RKO (cell line): ENCODE measurements at regions not wholly inside any gene's neighbourhood (a gene's known extent, or its start where the extent isn't known, plus 50 kb on each side); places are given as distances from the start of the nearest gene placed in this dataset.

Experiments
- DNase-seq: peaks from one replicate; pipeline ENCODE4 v3.0.0-alpha.2; 2016; ENCODE audit warnings: low spot score

- DNase-seq: no peak
These were observed 110.7 kb upstream of the CTSC start for GRCh38 chr11:88448131-88448670.

- DNase-seq: no peak
These were observed 109.7 kb upstream of the CTSC start for GRCh38 chr11:88447281-88447680.

DNA sequence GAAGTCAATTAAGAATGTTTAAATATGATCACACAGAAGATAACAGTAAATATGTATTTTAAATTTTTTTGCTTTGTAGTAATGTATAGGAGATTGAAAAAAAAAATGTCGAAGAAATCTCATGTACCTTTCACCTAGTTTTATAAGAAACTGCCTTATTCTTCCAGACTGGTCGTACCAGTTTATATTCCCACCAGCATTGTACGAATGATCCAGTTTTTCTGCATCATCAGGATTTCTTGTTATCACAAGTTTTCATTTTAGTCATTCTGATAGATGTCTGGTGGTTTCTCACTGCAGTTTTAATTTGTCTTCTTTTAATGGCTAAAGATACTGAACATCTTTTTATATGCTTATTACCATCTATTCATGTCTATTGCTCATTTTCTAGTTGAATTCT lies 101.8 kb upstream of the CTSC start:
- DNase-seq: no peak

DNA sequence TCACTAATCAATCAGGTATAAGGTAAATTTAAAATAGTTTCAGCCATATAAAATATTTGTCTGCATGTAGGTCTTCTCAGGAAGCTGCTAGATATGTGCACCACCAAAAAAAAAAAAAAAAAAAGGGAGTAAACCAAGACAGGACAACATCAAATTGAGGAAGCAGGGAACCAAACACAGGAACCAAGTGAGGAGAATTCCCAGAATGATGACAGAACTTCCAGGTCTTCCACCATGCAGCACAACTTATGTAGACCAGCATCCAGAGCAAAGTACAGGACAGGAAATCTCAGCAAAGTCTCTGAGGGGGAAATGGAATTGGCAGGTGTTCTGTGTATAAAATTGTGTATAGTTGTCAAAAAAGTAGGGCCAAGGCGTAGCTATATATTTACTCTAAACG lies 101.2 kb upstream of the CTSC start:
- no peak for DNase-seq

GRCh38 chr11:88435415-88435814 lies 97.9 kb upstream of the CTSC start:
- no peak for DNase-seq

- DNase-seq: no peak
These were observed 96.9 kb upstream of the CTSC start for GRCh38 chr11:88434333-88434976.

- DNase-seq: no peak
These were observed 96.1 kb upstream of the CTSC start for GRCh38 chr11:88433536-88434230.

DNA sequence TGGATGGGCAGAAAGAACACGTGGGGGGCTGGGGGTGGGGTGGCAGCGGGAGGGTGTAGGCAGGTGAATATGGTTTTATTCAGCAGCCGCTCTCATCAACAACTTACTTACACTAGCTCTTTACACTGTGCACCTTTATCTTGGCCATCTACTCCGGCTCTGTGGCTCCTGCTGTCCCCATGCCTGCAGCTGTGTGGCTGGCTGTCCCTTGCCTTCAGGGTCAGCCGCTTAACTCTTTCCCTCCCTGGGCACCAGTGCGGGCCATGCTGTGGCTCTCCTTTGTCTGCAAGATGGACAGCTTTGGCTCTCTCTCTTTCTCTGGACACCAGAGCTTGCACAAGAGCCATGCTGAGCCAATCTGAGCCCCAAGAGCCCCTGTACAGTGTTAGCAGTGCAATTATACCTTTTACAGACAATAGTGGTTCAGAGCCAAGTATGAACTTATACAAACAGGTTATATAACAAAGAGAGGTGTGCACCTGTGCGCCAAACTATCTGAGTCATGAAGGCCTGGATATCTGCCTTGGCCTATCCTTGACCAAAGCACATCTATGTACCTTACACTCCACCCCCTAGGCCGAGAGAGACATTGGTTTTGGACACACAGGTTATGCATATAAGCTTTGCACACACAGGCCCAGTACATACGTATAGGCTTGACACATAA lies 94.3 kb upstream of the CTSC start:
- no peak for DNase-seq

DNA sequence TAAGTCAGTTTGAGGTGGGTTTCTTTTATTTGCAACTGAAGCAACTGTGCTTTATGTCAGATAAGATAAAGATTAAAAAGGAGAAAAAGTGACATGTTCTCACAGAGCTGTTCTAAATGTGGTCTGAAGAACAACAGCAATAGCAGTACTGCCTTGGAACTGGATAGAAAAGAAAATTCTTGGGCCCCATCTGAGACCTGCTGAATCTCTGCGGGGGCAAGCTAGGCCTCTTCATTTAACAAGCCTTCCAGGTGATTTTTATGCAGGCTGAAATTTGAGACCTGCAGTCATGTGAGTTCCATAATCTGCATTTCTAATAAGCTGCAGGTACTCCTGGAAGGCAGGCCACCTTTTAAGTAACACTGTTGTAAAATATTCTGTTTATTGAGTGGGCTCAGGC lies 91.4 kb upstream of the CTSC start:
- DNase-seq: no peak

- DNase-seq: no peak
These were observed 90.2 kb upstream of the CTSC start for GRCh38 chr11:88427719-88428118.

DNA sequence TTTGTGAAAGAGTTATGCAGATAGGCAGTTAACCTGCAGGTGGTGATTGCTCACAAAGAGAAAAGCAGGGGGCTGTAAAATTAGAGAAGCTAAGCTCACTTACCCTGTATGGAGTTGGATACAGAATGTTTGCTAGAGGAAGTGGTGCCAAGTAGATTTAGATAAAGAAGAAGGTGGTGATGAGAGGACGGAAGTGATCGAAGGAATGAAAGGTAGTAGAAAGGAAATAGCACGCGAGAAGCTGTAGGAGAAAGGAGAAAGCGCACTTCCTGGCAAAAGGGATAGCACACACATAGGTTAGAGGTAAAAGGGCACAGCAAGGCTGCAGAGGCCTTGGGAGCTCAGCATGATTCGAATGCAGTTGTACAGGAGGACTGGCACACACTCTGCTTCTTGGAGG lies 87.3 kb upstream of the CTSC start:
- no peak for DNase-seq

- DNase-seq: no peak
These were observed 84.0 kb upstream of the CTSC start for GRCh38 chr11:88421530-88421929.

GRCh38 chr11:88420165-88420791 lies 82.7 kb upstream of the CTSC start:
- no peak for DNase-seq

DNA sequence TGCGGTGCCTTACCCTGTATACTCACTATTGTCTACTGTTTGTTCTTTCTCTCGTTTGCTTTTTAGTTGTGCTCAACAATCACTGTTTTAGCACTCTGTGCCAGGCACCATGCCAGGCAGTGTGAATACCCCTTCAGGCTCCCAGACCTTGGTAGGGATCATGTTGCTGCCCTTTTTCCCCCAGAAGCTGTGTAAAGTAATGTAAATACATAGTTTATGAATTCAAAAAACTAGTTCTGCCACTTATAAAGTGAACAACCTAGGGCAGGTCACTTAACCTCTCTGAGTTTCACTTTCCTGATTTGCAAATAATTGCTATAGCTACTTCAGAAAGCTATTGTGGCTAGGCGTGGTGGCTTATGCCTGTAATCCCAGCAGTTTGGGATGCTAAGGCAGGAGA lies 81.0 kb upstream of the CTSC start:
- no peak for DNase-seq

GRCh38 chr11:88415495-88415894 lies 78.0 kb upstream of the CTSC start:
- DNase-seq: no peak

DNA sequence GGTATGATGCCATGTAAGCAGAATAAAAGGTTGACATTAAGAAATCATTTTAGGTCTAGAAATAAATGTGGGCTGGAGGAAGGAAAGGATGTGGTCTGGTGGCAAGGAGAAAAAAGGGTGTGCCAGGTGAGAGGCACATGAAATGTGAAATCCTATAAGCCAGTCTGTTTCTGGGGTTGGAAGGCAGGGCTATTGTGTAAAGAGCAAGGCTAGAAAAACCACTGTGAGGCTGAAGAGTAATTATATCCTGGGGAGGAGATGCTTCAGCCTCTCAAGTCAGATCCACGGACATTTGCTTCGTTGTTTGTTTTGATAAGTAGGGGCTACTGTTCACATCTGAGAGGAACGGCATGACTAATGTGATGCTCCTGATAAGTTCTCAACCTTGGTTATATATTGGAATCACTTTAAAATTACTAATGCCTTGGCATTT lies 77.5 kb upstream of the CTSC start:
- no peak for DNase-seq

GRCh38 chr11:88414385-88414861 lies 76.9 kb upstream of the CTSC start:
- no peak for DNase-seq

GRCh38 chr11:88411265-88411664 lies 73.7 kb upstream of the CTSC start:
- DNase-seq: peak; percentile 7

- DNase-seq: no peak
These were observed 73.1 kb upstream of the CTSC start for GRCh38 chr11:88410656-88411055.

DNA sequence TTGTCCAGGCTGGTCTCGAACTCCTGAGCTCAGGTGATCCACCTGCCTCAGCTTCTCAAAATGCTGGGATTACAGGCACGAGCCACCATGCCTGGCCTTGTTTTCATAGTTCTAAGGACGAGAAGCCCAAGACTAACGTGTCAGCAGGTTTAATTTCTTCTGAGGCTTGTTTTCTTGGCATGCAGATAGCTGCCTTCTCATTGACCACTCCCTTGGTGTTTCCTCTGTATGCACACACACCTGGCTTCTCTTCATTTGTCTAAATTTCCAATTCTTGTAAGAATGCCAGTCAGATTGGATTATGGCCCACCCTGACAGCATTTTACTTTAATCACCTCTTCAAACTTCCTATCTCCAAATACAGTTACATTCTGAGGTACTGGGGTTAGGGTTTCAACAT lies 72.5 kb upstream of the CTSC start:
- DNase-seq: no peak

- no peak for DNase-seq
These were observed 69.3 kb upstream of the CTSC start for GRCh38 chr11:88406876-88407275.

DNA sequence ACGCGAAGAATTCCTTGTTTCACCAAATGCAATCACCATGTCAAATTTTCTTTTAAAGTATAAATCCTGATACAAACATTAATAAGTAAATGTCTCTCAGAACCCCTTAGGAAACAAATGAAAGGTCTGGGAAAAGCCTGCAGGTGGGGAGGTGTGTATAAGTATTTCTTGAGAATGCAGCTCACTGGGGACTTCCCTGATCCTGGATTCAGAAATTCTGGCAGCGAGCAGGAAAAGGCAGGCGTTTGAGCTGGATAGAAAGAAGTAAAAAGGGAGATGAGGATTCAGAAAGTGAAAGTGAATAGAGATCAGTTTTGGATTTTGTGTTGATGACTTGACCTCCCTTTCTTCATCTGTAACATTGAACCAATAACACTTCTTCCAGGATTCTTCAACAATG lies 68.3 kb upstream of the CTSC start:
- DNase-seq: no peak
